ENCODE measurements at regions not wholly inside any gene's neighbourhood (a gene's known extent, or its start where the extent isn't known, plus 50 kb on each side); places are given as distances from the start of the nearest gene placed in this dataset.

DNA sequence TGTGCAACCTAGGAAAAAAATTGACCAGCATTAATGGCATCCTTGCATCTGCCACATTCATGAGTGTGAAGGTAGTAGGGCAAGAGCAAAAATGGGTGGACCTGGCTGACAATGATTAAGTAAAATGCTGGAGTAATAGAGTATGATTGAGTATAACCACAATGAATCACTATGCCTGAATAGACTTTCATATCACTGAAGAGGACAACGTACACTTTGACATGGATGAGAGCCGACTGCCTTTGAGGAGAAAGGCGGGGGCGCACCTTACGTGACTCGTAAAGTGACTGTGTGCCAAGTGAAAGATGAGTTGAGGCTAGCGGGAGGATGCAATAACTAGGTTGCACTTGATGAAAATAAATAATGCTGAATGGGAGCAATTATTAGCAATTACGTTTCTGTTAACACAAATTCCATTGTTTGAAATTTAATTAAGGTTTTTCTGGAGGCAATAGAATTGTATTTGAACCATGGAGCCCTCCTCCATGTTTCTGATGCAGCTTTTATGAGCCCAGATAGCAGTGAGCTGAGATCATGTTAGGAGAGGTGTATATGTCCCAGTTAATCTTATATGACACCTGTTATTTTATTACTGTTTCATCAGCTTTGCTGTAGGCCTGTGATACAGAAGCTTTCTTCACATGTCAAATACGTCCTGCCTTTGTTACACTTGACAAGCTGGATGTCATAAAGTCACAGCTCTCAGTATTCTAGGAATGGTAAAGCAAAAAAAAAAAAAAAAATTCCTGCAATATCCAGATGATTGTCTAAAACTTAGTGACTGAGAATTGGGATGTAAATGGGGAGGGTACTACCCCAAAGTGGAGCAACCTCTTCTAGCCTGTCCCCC is 596.5 kb downstream of the NXPH1 start:
- Histone ChIP-seq H4K8ac (ENCODE audit: low read depth, low read length) (no peak overlapping the region), H2BK5ac (ENCODE audit: low read length) (no peak overlapping the region), H3K79me2 (ENCODE audit: control insufficient read depth, insufficient read depth, low read length) (no peaks in the 10 kb centered on the region), H3K23ac (ENCODE audit: low read length) (no peak overlapping the region), H3K4ac (ENCODE audit: low read depth, low read length) (no peak overlapping the region), H2BK120ac (ENCODE audit: low read depth, low read length) (no peak overlapping the region), H3K56ac (ENCODE audit: low read length) (no peak overlapping the region), H3K79me1 (ENCODE audit: low read length) (no peaks in the 10 kb centered on the region), H3K18ac (ENCODE audit: low read length) (no peak overlapping the region), H3K27ac (ENCODE audit: low read depth, low read length) (no peak overlapping the region), H2BK15ac (replicated peaks; ENCODE audit: low read depth) (no peak overlapping the region), H3K9ac (ENCODE audit: low read length) (no peak overlapping the region), H4K5ac (ENCODE audit: low read length) (no peak overlapping the region), H2AK5ac (ENCODE audit: low read length) (no peak overlapping the region), H3K36me3 (ENCODE audit: control insufficient read depth, insufficient read depth, low read length) (no peaks in the 10 kb centered on the region), H3K4me3 (ENCODE audit: low read length) (no peak overlapping the region), H3K27me3 (ENCODE audit: insufficient read depth, low read length, poor library complexity) (no peaks in the 10 kb centered on the region), H3K4me1 (ENCODE audit: control insufficient read depth, low read depth, low read length) (no peaks in the 10 kb centered on the region), H3K4me2 (ENCODE audit: low read length) (no peak overlapping the region)
- WGBS (ENCODE audit: extremely low coverage, insufficient coverage, low lambda C conversion rate) = no CpG with 5 or more reads among the region's 9 CpGs
- no peak for DNase-seq

DNA sequence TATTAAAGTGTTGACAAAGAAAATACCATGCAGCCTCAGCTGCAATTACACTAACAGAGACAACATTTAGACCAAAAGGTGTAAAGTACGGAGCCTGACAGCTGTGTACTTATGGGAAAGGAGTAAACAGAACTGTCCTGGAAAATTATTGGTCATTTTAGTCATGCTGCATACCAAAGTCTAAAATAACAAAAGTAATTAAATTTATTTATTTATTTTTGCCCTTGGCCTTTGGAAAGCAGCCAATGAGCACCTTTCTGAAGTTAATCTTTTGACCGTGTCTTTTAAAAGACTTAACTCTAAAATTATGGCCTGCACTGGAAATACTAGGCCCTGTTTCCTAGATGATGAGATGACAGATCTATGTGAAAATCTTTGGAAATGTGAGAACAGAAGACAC is 597.6 kb downstream of the NXPH1 start:
- Histone ChIP-seq H3K4me3 (ENCODE audit: low read length) (no peak overlapping the region), H3K18ac (ENCODE audit: low read length) (no peak overlapping the region), H3K27ac (ENCODE audit: low read depth, low read length) (no peak overlapping the region), H3K79me1 (ENCODE audit: low read length) (no peaks in the 10 kb centered on the region), H3K23ac (ENCODE audit: low read length) (no peak overlapping the region), H3K9ac (ENCODE audit: low read length) (no peak overlapping the region), H3K79me2 (ENCODE audit: control insufficient read depth, insufficient read depth, low read length) (no peaks in the 10 kb centered on the region), H4K5ac (ENCODE audit: low read length) (no peak overlapping the region), H3K4me2 (ENCODE audit: low read length) (no peak overlapping the region), H2BK5ac (ENCODE audit: low read length) (no peak overlapping the region), H3K4me1 (ENCODE audit: control insufficient read depth, low read depth, low read length) (no peaks in the 10 kb centered on the region), H3K36me3 (ENCODE audit: control insufficient read depth, insufficient read depth, low read length) (no peaks in the 10 kb centered on the region), H3K4ac (ENCODE audit: low read depth, low read length) (no peak overlapping the region), H2AK5ac (ENCODE audit: low read length) (no peak overlapping the region), H4K8ac (ENCODE audit: low read depth, low read length) (no peak overlapping the region), H3K56ac (ENCODE audit: low read length) (no peak overlapping the region), H2BK15ac (replicated peaks; ENCODE audit: low read depth) (no peak overlapping the region), H3K27me3 (ENCODE audit: insufficient read depth, low read length, poor library complexity) (no peaks in the 10 kb centered on the region), H2BK120ac (ENCODE audit: low read depth, low read length) (no peak overlapping the region)
- DNase-seq = no peak
- WGBS (ENCODE audit: extremely low coverage, insufficient coverage, low lambda C conversion rate) = no CpG with 5 or more reads among the region's 2 CpGs

DNA sequence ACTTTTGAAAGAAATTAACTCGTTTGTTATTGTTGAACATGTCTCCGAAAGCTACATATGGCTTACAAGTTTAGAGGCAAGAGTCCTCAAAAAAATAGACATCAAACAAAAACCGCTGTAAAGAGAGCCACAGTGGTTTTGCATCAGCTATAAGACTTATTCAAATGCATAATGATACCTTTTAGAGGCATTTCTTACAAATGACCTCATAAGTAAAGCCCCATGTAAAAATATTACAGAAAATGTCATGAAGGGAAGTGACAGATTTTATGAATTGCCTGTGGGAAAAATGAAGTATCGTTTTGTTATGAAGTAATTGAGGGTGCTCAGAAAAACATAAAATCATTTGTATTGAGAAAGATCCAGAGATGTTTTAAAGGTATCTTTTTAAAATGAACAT is 598.0 kb downstream of the NXPH1 start:
- Histone ChIP-seq H4K8ac (ENCODE audit: low read depth, low read length) (no peak overlapping the region), H3K79me2 (ENCODE audit: control insufficient read depth, insufficient read depth, low read length) (no peaks in the 10 kb centered on the region), H3K23ac (ENCODE audit: low read length) (no peak overlapping the region), H3K79me1 (ENCODE audit: low read length) (no peaks in the 10 kb centered on the region), H3K27ac (ENCODE audit: low read depth, low read length) (no peak overlapping the region), H4K5ac (ENCODE audit: low read length) (no peak overlapping the region), H2BK120ac (ENCODE audit: low read depth, low read length) (no peak overlapping the region), H3K56ac (ENCODE audit: low read length) (no peak overlapping the region), H3K4me3 (ENCODE audit: low read length) (no peak overlapping the region), H3K4ac (ENCODE audit: low read depth, low read length) (no peak overlapping the region), H3K18ac (ENCODE audit: low read length) (no peak overlapping the region), H3K36me3 (ENCODE audit: control insufficient read depth, insufficient read depth, low read length) (no peaks in the 10 kb centered on the region), H3K27me3 (ENCODE audit: insufficient read depth, low read length, poor library complexity) (no peaks in the 10 kb centered on the region), H3K4me2 (ENCODE audit: low read length) (no peak overlapping the region), H2BK5ac (ENCODE audit: low read length) (no peak overlapping the region), H2BK15ac (replicated peaks; ENCODE audit: low read depth) (no peak overlapping the region), H3K4me1 (ENCODE audit: control insufficient read depth, low read depth, low read length) (no peaks in the 10 kb centered on the region), H3K9ac (ENCODE audit: low read length) (no peak overlapping the region), H2AK5ac (ENCODE audit: low read length) (no peak overlapping the region)
- no peak for DNase-seq
- WGBS (ENCODE audit: extremely low coverage, insufficient coverage, low lambda C conversion rate) = 100% methylated on average over 1 of the region's 4 CpGs

- Histone ChIP-seq H3K79me2 (ENCODE audit: control insufficient read depth, insufficient read depth, low read length) (no peaks in the 10 kb centered on the region), H2BK120ac (ENCODE audit: low read depth, low read length) (no peak overlapping the region), H3K4me2 (ENCODE audit: low read length) (no peak overlapping the region), H3K4me3 (ENCODE audit: low read length) (no peak overlapping the region), H3K4ac (ENCODE audit: low read depth, low read length) (no peak overlapping the region), H3K79me1 (ENCODE audit: low read length) (no peaks in the 10 kb centered on the region), H3K23ac (ENCODE audit: low read length) (no peak overlapping the region), H4K5ac (ENCODE audit: low read length) (no peak overlapping the region), H3K9ac (ENCODE audit: low read length) (no peak overlapping the region), H4K8ac (ENCODE audit: low read depth, low read length) (no peak overlapping the region), H3K18ac (ENCODE audit: low read length) (no peak overlapping the region), H3K27me3 (ENCODE audit: insufficient read depth, low read length, poor library complexity) (no peaks in the 10 kb centered on the region), H2AK5ac (ENCODE audit: low read length) (no peak overlapping the region), H3K56ac (ENCODE audit: low read length) (no peak overlapping the region), H2BK15ac (replicated peaks; ENCODE audit: low read depth) (no peak overlapping the region), H3K27ac (ENCODE audit: low read depth, low read length) (no peak overlapping the region), H3K36me3 (ENCODE audit: control insufficient read depth, insufficient read depth, low read length) (no peaks in the 10 kb centered on the region), H3K4me1 (ENCODE audit: control insufficient read depth, low read depth, low read length) (no peaks in the 10 kb centered on the region), H2BK5ac (ENCODE audit: low read length) (no peak overlapping the region)
- no peak for DNase-seq
- no CpG with 5 or more reads among the region's 3 CpGs for WGBS (ENCODE audit: extremely low coverage, insufficient coverage, low lambda C conversion rate)
Observed at GRCh38 chr7:9036080-9036479, 602.7 kb downstream of the NXPH1 start.

DNA sequence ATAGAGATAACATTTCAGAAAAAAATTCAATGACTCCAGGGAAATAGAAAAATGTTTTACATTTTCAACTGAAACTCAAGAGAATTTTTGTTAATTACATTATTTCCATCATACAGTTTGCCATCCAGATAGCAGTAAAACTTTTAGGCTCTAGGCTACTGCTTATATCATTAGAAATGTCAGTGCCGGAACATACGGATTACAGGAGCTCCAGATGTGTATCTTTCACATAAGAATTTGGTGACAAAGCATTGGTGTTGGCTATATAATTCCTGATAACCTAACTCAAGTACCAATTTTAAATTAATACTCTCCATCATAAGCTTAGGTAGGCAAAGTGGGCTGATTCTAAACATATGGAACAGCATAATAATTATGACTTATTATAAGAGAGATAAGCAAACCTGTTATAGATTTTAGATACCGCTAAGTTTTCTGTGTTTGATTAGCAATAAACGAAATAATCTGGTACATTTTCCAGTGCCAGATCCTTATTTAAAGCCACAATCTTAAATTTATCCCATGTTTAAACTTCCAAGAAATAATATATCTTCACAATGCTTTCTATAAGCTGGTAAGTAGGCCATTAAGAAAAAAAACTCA is 637.9 kb downstream of the NXPH1 start:
- Histone ChIP-seq H3K36me3 (ENCODE audit: control insufficient read depth, insufficient read depth, low read length) (no peaks in the 10 kb centered on the region), H3K4me1 (ENCODE audit: control insufficient read depth, low read depth, low read length) (no peaks in the 10 kb centered on the region), H4K8ac (ENCODE audit: low read depth, low read length) (no peak overlapping the region), H3K27me3 (ENCODE audit: insufficient read depth, low read length, poor library complexity) (no peaks in the 10 kb centered on the region), H3K56ac (ENCODE audit: low read length) (no peak overlapping the region), H3K4ac (ENCODE audit: low read depth, low read length) (no peak overlapping the region), H2AK5ac (ENCODE audit: low read length) (no peak overlapping the region), H3K23ac (ENCODE audit: low read length) (no peak overlapping the region), H3K79me2 (ENCODE audit: control insufficient read depth, insufficient read depth, low read length) (no peaks in the 10 kb centered on the region), H2BK5ac (ENCODE audit: low read length) (no peak overlapping the region), H3K79me1 (ENCODE audit: low read length) (no peaks in the 10 kb centered on the region), H2BK15ac (replicated peaks; ENCODE audit: low read depth) (no peak overlapping the region), H2BK120ac (ENCODE audit: low read depth, low read length) (no peak overlapping the region), H3K4me3 (ENCODE audit: low read length) (no peak overlapping the region), H3K4me2 (ENCODE audit: low read length) (no peak overlapping the region), H3K27ac (ENCODE audit: low read depth, low read length) (no peak overlapping the region), H3K18ac (ENCODE audit: low read length) (no peak overlapping the region), H3K9ac (ENCODE audit: low read length) (no peak overlapping the region), H4K5ac (ENCODE audit: low read length) (no peak overlapping the region)
- DNase-seq = no peak
- WGBS (ENCODE audit: extremely low coverage, insufficient coverage, low lambda C conversion rate) = no CpG with 5 or more reads among the region's 4 CpGs
